HL-60 (cell line): ENCODE measurements at regions not wholly inside any gene's neighbourhood (a gene's known extent, or its start where the extent isn't known, plus 50 kb on each side); places are given as distances from the start of the nearest gene placed in this dataset.

Experiments used
- DNase-seq, 2 experiments: peaks; one replicate each; pipeline ENCODE4 v3.0.0-alpha.2; 2010 to 2020; ENCODE audit warnings: low read depth in 1 of 2, low spot score in 1 of 2
- H3K27ac ChIP-seq: fragments of 250-450 bp; sonication (Bioruptor Pico); replicated peaks from 2 replicates; pipeline ENCODE4 v1.5.1; 2020; ENCODE audit warnings: mild to moderate bottlenecking, moderate library complexity
- H3K27me3 ChIP-seq: fragments of 250-450 bp; sonication (Bioruptor Pico); 2 replicates; pipeline ENCODE4 v1.5.1; 2021; ENCODE audit warnings: mild to moderate bottlenecking, moderate library complexity; ENCODE audit not compliant: insufficient read depth, poor library complexity, severe bottlenecking
- H3K4me3 ChIP-seq: replicated peaks from 2 replicates; pipeline ENCODE4 v1.5.1; 2011; ENCODE audit warnings: mild to moderate bottlenecking, control low read depth, low read length; ENCODE audit not compliant: insufficient read depth
- GABPA ChIP-seq: IDR thresholded peaks from 2 replicates; pipeline ENCODE4 v1.6.1; 2012; ENCODE audit warnings: low read depth
- POLR2AphosphoS5 ChIP-seq: IDR thresholded peaks from 2 replicates; pipeline ENCODE4 v1.6.1; 2012; ENCODE audit warnings: low read depth
- REST ChIP-seq: IDR thresholded peaks from 2 replicates; pipeline ENCODE4 v1.6.1; 2012; ENCODE audit warnings: low read depth; ENCODE audit not compliant: insufficient replicate concordance
- SPI1 ChIP-seq: IDR thresholded peaks from 2 replicates; pipeline ENCODE4 v1.6.1; 2012; ENCODE audit warnings: low read depth, mild to moderate bottlenecking, borderline replicate concordance
- TF ChIP-seq, protein P1 (sequence below): IDR thresholded peaks from one replicate; pipeline ENCODE4 v1.5.1; 2011; ENCODE audit warnings: low read length, control low read depth, inconsistent platforms; ENCODE audit not compliant: insufficient read depth

DNA sequence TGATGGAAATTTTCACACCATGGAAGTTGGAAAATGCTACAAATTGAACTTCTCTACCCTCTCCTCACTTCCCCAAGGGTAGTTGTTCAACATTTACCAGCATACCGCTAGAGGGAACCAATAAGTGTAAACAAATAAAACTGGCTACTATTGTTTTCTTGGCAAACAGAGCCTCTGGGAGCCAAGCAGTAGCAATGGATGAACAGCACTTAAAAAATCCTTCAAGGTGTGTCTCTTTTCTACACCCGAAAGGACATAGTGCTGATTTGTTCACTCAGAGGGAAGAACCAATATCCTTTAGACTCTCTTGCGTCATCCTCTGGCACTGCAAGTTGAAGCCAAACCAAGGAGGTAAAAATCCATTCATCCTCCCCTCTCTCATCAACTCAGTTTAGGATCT is 161.5 kb downstream of the TBX15 start:
- no peak overlapping the region for H3K27ac ChIP-seq
- no peak for DNase-seq
- no peak overlapping the region for H3K4me3 ChIP-seq
- TF ChIP-seq GABPA, result no peak
- TF ChIP-seq REST, result no peak
- TF ChIP-seq, protein P1, sequence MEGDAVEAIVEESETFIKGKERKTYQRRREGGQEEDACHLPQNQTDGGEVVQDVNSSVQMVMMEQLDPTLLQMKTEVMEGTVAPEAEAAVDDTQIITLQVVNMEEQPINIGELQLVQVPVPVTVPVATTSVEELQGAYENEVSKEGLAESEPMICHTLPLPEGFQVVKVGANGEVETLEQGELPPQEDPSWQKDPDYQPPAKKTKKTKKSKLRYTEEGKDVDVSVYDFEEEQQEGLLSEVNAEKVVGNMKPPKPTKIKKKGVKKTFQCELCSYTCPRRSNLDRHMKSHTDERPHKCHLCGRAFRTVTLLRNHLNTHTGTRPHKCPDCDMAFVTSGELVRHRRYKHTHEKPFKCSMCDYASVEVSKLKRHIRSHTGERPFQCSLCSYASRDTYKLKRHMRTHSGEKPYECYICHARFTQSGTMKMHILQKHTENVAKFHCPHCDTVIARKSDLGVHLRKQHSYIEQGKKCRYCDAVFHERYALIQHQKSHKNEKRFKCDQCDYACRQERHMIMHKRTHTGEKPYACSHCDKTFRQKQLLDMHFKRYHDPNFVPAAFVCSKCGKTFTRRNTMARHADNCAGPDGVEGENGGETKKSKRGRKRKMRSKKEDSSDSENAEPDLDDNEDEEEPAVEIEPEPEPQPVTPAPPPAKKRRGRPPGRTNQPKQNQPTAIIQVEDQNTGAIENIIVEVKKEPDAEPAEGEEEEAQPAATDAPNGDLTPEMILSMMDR, result no peak
- no peak for TF ChIP-seq SPI1
- no peak for TF ChIP-seq POLR2AphosphoS5
- no peaks in the 10 kb centered on the region for H3K27me3 ChIP-seq

DNA sequence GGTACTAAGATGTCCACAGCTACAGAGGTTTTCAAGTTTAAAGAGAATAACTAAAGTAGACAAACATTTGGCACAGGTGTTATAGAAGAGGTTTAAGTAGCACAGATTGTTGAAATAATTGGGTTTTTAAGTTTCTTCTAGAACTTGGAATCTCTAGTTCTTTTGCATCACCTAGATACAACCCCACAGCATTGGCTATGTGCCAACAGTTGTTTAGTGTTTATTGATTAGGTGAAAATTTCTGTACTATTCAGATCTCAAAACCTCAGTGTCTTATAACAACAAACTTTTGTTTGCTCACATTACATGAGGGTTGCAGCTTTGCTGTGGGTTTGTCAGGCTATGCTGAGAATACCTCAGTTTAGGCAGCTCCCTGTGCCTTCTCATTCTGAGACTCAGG is 162.5 kb downstream of the TBX15 start:
- Histone ChIP-seq H3K27ac (no peak overlapping the region), H3K4me3 (no peak overlapping the region), H3K27me3 (no peaks in the 10 kb centered on the region)
- no peak for DNase-seq
- TF ChIP-seq POLR2AphosphoS5, result no peak
- TF ChIP-seq SPI1, result no peak
- TF ChIP-seq, protein P1, result no peak
- TF ChIP-seq GABPA, result no peak

DNA sequence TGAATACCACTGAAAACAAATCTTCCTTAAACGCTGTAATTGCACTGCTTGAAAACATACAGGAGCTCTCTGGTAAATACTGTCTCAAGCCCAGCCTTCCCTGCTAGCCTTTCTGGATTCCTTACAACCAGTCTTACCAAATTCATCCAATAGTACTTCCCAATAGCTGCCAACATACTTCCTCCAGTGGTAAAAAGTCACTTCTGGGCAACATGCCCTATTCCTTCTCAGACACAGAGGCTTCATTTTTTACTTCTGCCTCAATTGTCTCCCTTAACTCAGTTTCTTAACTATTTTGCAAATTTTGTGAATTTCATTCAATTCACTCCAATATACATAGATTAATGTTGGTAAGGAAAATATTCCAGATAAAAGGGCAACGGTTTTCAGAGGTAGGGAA is 166.3 kb downstream of the TBX15 start:
- Histone ChIP-seq H3K27ac (no peak overlapping the region), H3K4me3 (no peak overlapping the region), H3K27me3 (no peaks in the 10 kb centered on the region)
- no peak for DNase-seq
- TF ChIP-seq GABPA (no peak), REST (no peak), SPI1 (no peak), POLR2AphosphoS5 (no peak)
- TF ChIP-seq, protein P1, result no peak

DNA sequence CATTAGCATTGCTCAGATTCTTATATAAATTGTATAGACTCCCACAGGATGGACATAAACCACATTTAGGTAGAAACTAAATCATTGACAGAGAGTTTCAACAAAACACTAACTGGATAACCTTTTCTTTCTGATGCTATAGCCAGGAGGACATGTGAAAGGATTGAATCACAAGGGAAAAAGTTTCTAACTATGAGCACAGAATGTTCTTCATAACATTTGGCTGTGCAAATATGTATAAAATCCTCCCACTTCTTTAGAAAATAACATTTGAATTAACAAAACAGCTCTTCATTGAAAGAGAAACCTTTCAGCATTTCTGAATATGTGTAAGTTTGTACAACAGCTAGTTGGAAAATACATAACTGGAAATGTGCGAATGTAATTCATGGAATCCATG is 167.3 kb downstream of the TBX15 start:
- DNase-seq, result no peak
- no peak overlapping the region for H3K4me3 ChIP-seq
- H3K27ac ChIP-seq, result no peak overlapping the region
- H3K27me3 ChIP-seq, result no peaks in the 10 kb centered on the region
- no peak for TF ChIP-seq SPI1
- TF ChIP-seq POLR2AphosphoS5, result no peak
- no peak for TF ChIP-seq GABPA
- TF ChIP-seq REST, result no peak
- TF ChIP-seq, protein P1, result no peak
